Left lung (tissue), 4 donors: ENCODE measurements at regions not wholly inside any gene's neighbourhood (a gene's known extent, or its start where the extent isn't known, plus 50 kb on each side); places are given as distances from the start of the nearest gene placed in this dataset.

Source experiments
- ATAC-seq: fragments of 200-7000 bp; cut with Tn5 transposase; one replicate; pipeline ENCODE4 v1.9.1; 2020; ENCODE audit warnings: moderate library complexity
- DNase-seq, 4 donors: peaks; one replicate each; pipeline ENCODE4 v3.0.0-alpha.2; 2013 to 2020
- H3K27ac ChIP-seq, 2 donors: fragments of 200-600 bp; sonication (generic) in 1 of 2; one replicate each; pipeline versions ENCODE4 v1.5.0 to v1.8.0; 2020 to 2021
- H3K27me3 ChIP-seq, 2 donors: fragments of 200-600 bp; sonication (generic) in 1 of 2; one replicate each; pipeline versions ENCODE4 v1.5.0 to v1.8.0; 2020 to 2021
- H3K36me3 ChIP-seq, 2 donors: fragments of 200-600 bp; sonication (generic) in 1 of 2; one replicate each; pipeline versions ENCODE4 v1.5.0 to v1.8.0; 2020 to 2021
- H3K4me1 ChIP-seq, 2 donors: fragments of 200-600 bp; one replicate each; pipeline ENCODE4 v1.8.0; 2021
- H3K4me3 ChIP-seq, 2 donors: fragments of 200-600 bp; sonication (generic) in 1 of 2; one replicate each; pipeline versions ENCODE4 v1.5.0 to v1.8.0; 2020 to 2021; ENCODE audit warnings: mild to moderate bottlenecking in 1 of 2
- H3K9me3 ChIP-seq, 2 donors: fragments of 200-600 bp; sonication (generic) in 1 of 2; one replicate each; pipeline versions ENCODE4 v1.5.0 to v1.8.0; 2020 to 2021
- intact Hi-C, 2 donors: fragments of 100-400 bp; cut with DNase I; formaldehyde crosslinking; loops; one replicate each; pipeline versions ENCODE4 v1.11.2 to v1.14.2; 2022
- TF ChIP-seq, protein P1 (sequence below), 2 donors: fragments of 200-600 bp; sonication (generic) in 1 of 2; IDR thresholded peaks; one replicate each; pipeline versions ENCODE4 v1.5.0 to v1.8.0; 2021; ENCODE audit warnings: antibody characterized with exemption in 2 of 2
- donor health status: DM: no; HTN: yes; CAD: no.
- donor health status: DM: no; HTN: no; CAD: no.

DNA sequence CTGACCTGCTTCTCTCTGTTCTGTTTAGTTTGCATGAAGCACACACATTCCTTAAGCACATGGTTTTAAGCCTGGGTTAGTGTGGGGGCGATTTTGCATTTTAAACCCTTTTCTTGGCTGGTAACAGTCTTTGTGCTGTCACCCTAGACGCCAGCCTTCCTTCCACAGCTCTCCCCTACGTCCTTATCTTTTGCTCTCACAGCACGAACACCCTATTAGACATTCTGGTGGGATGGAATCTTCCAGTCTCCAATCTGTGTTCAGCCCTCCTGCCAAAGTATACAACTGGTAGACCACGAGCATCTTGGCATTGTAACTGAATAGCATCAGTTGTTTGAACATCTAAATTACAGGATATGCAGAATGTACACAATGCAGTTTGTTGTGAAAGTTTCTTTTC lies 316.9 kb upstream of the IRX2 start:
- Histone ChIP-seq H3K4me1 (no peaks in the 10 kb centered on the region), H3K27ac (no peak overlapping the region), H3K4me3 (no peak overlapping the region), H3K36me3 (no peaks in the 10 kb centered on the region), H3K9me3 (peaks cover 0 to 45% of the 10 kb centered on the region in 2 donors), H3K27me3 (no peaks in the 10 kb centered on the region)
- ATAC-seq, result no peak
- intact Hi-C loops, result no loop called here
- DNase-seq, result no peak
- TF ChIP-seq, protein P1, sequence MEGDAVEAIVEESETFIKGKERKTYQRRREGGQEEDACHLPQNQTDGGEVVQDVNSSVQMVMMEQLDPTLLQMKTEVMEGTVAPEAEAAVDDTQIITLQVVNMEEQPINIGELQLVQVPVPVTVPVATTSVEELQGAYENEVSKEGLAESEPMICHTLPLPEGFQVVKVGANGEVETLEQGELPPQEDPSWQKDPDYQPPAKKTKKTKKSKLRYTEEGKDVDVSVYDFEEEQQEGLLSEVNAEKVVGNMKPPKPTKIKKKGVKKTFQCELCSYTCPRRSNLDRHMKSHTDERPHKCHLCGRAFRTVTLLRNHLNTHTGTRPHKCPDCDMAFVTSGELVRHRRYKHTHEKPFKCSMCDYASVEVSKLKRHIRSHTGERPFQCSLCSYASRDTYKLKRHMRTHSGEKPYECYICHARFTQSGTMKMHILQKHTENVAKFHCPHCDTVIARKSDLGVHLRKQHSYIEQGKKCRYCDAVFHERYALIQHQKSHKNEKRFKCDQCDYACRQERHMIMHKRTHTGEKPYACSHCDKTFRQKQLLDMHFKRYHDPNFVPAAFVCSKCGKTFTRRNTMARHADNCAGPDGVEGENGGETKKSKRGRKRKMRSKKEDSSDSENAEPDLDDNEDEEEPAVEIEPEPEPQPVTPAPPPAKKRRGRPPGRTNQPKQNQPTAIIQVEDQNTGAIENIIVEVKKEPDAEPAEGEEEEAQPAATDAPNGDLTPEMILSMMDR (IDR thresholded peaks at IDR 0.05), result no peak

DNA sequence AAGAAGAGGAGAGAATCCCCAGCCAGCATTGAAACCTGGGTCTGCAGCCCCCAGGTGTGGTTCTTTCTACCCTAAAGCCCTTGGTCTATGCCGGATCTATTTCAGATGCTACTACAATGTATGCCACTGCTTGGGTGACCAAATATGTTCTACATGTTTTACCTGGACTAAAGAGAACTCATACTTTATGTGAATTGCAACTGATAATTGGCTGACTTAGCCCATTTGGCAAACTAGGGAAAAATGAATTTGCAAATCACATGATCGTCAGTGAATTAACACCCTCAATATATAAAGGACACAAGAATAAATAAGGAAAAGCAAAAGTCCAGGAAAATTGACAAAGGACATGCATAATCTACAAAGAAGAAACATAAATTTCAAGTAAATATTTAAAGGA lies 308.8 kb upstream of the IRX2 start:
- intact Hi-C loops, result no loop called here
- no peak overlapping the region for H3K4me3 ChIP-seq
- no peaks in the 10 kb centered on the region for H3K36me3 ChIP-seq
- no peak overlapping the region for H3K27ac ChIP-seq
- H3K4me1 ChIP-seq, result no peaks in the 10 kb centered on the region
- TF ChIP-seq, protein P1 (IDR thresholded peaks at IDR 0.05), result no peak
- peaks cover 0 to 5% of the 10 kb centered on the region in 2 donors for H3K27me3 ChIP-seq
- DNase-seq (no peak), ATAC-seq (no peak)
- H3K9me3 ChIP-seq, result peaks cover 0 to 52% of the 10 kb centered on the region in 2 donors

DNA sequence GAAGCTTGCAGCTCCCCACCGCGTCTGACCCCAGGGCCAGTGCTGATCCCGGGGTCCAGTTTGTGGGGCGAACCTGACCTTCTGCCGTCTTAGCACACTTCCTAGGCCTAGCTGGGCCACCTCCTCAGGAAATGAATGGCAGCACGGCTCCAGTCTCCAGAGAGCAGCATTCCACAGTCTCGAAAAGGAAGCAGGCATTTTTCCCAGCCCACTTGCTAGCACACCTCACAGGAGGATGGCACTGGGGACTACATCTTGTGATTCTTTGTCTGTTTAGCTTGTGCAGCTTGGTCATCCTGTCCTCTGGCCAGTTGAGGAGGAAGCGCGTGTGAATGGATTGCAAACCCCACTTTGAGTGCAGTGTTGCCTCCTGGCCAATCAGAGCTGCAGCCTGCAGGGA lies 308.0 kb upstream of the IRX2 start:
- no peaks in the 10 kb centered on the region for H3K4me1 ChIP-seq
- peaks cover 0 to 5% of the 10 kb centered on the region in 2 donors for H3K27me3 ChIP-seq
- H3K27ac ChIP-seq, result no peak overlapping the region
- no peaks in the 10 kb centered on the region for H3K36me3 ChIP-seq
- intact Hi-C loops, result no loop called here
- ATAC-seq (no peak), DNase-seq (no peak)
- peaks cover 0 to 52% of the 10 kb centered on the region in 2 donors for H3K9me3 ChIP-seq
- H3K4me3 ChIP-seq, result no peak overlapping the region
- TF ChIP-seq, protein P1 (IDR thresholded peaks at IDR 0.05), result no peak

DNA sequence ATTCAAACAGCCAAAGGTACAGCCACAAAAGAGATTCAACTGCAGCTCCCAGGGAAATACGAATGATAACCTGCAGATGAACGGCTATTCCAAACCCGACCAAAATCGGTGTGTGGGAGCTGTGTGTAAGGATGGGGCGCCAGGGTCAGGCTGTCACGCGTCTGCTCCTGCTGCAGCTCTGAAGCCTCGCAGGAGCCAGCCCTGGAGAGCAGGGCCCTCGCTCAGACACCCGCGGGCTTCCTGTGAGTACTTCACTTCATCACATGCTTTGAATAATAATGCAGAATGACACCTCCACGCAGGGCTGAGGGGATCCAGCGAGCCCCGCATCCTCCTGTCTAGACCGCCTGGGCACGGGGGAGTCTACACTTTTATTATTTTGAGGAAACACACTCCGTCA lies 307.5 kb upstream of the IRX2 start:
- Histone ChIP-seq H3K4me3 (no peak overlapping the region), H3K27me3 (peaks cover 0 to 5% of the 10 kb centered on the region in 2 donors), H3K9me3 (peaks cover 0 to 48% of the 10 kb centered on the region in 2 donors), H3K4me1 (no peaks in the 10 kb centered on the region), H3K36me3 (no peaks in the 10 kb centered on the region), H3K27ac (no peak overlapping the region)
- intact Hi-C loops, result no loop called here
- ATAC-seq (no peak), DNase-seq (no peak)
- TF ChIP-seq, protein P1 (IDR thresholded peaks at IDR 0.05), result no peak

DNA sequence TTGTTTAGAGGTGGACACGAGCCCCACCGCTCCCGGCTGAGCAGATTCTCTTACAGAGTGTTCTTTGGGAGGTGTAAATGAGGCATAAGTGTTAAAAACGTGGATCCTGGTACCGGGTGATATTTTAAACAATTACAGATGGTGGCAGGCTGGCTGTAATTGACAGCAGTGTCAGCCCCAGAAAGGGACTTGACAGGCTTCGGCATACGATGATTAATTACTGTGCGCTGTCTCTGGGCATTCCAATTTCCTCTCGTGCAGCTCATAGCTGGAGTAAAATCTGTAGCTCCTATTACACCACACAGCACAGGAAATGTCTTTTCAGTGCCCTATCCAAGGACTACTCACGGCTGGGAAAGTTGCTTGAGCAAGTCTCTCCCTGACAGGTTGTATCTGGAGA lies 305.4 kb upstream of the IRX2 start:
- Histone ChIP-seq H3K27me3 (peaks cover 0 to 5% of the 10 kb centered on the region in 2 donors), H3K4me1 (no peaks in the 10 kb centered on the region), H3K27ac (no peak overlapping the region), H3K9me3 (peaks cover 0 to 34% of the 10 kb centered on the region in 2 donors), H3K4me3 (no peak overlapping the region), H3K36me3 (no peaks in the 10 kb centered on the region)
- intact Hi-C loops, result no loop called here
- DNase-seq (no peak), ATAC-seq (no peak)
- TF ChIP-seq, protein P1 (IDR thresholded peaks at IDR 0.05), result no peak
